ENCODE measurements at regions not wholly inside any gene's neighbourhood (a gene's known extent, or its start where the extent isn't known, plus 50 kb on each side); places are given as distances from the start of the nearest gene placed in this dataset.

DNA sequence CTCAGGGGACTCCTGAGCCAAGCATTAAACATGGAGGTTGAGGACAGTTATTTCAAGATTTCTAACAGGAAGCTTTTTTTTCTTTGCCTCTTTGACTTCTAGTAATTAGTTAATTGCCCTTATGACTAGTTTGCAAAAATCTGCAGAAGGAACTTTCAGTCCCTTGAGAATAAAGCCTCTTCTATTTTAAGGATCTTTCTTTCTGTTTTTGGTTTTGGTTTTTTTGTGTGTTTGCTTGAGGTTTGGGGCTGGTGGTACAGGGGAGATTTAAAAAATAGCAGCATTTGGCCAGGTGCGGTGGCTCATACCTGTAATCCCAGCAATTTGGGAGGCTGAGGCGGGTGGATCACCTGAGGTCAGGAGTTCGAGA lies 259.3 kb downstream of the BMP7 start:
- Histone ChIP-seq H3K27me3 (peaks cover 0 to 90% (median 62%) of the 10 kb centered on the region in 7 donors), H3K9me3 (no peaks in the 10 kb centered on the region), H3K4me3 (no peak overlapping the region), H3K36me3 (no peaks in the 10 kb centered on the region), H3K4me1 (no peaks in the 10 kb centered on the region), H3K27ac (no peak overlapping the region)
- WGBS, 2 donors, result 86 to 87% methylated on average over 3 of the region's 3 CpGs
- intact Hi-C loops (cut with DNase I), result no loop called here
- no peak for DNase-seq
- TF ChIP-seq, protein P1, sequence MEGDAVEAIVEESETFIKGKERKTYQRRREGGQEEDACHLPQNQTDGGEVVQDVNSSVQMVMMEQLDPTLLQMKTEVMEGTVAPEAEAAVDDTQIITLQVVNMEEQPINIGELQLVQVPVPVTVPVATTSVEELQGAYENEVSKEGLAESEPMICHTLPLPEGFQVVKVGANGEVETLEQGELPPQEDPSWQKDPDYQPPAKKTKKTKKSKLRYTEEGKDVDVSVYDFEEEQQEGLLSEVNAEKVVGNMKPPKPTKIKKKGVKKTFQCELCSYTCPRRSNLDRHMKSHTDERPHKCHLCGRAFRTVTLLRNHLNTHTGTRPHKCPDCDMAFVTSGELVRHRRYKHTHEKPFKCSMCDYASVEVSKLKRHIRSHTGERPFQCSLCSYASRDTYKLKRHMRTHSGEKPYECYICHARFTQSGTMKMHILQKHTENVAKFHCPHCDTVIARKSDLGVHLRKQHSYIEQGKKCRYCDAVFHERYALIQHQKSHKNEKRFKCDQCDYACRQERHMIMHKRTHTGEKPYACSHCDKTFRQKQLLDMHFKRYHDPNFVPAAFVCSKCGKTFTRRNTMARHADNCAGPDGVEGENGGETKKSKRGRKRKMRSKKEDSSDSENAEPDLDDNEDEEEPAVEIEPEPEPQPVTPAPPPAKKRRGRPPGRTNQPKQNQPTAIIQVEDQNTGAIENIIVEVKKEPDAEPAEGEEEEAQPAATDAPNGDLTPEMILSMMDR (IDR thresholded peaks at IDR 0.05), result no peak
- no peak for ATAC-seq

DNA sequence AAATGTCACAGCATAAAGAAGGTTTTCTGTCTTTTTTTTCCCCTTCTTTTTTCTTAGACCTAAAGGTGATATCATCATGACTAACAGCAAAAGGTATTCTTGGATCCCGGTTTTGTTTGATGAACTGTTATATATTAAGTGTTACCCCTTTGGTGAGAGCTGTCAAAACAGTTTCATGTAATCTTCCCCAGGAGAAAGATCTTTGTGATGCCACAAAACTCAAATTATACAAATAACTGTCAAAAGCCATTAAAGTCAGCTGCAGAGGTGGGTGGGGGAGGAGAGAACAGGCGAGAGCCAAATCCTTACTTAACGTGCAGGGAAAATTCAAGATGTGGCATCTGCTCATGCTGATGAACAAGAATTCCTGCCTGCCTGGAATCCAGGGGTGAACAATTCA lies 258.2 kb downstream of the BMP7 start:
- intact Hi-C loops (cut with DNase I), result no loop called here
- ATAC-seq, result no peak
- Histone ChIP-seq H3K27ac (no peak overlapping the region), H3K36me3 (no peaks in the 10 kb centered on the region), H3K27me3 (peaks cover 0 to 90% (median 72%) of the 10 kb centered on the region in 7 donors), H3K9me3 (no peaks in the 10 kb centered on the region), H3K4me1 (no peaks in the 10 kb centered on the region), H3K4me3 (no peak overlapping the region)
- DNase-seq, result no peak
- TF ChIP-seq, protein P1 (IDR thresholded peaks at IDR 0.05), result no peak
- WGBS, 2 donors, result 24 to 41% methylated on average over 3 of the region's 3 CpGs

DNA sequence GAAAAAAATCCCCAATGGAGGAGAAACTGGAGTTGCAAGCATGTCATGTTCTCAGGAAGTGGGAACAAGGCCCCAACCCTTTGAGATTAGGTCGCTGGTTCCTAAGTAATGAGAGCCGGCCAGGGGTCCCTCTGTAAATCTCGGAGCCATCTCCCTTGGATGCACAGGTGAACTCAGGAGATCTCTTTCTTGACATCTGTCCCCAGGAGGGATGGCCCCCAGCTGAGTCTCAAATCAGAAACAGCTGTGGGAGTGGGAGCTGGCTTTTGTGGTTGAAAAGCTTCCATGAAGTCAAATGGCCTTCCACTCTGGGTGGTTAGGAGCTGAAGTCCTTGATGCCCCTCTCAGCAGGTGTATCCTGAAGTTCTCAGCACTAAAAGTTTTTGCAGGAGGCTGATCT lies 257.1 kb downstream of the BMP7 start:
- no peak for ATAC-seq
- TF ChIP-seq, protein P1 (IDR thresholded peaks at IDR 0.05), result no peak

DNA sequence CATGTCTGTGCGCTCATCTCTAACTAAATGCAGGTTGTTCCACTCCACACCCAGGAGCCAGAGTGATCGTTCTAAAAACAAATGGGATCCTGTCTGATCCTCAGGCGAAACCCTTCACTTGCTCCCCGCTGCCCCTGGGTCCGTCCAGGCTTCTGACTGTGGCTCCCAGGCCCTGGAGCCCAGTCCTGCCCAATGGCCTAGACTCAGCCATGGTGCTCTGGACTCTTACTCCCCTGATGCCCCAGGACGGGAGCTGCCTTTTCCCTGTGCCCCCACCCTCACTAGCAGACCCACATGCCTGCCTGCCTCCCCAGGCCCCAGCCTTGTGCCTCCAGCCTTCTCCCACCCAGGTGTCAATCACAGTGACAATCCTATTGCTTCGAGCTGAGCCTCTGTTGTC lies 256.7 kb downstream of the BMP7 start:
- TF ChIP-seq, protein P1 (IDR thresholded peaks at IDR 0.05), result no peak
- WGBS, 2 donors, result 68 to 80% methylated on average over 7 of the region's 7 CpGs
- H3K9me3 ChIP-seq, result no peaks in the 10 kb centered on the region
- DNase-seq, result no peak
- H3K4me3 ChIP-seq, result no peak overlapping the region
- ATAC-seq, result no peak
- H3K27ac ChIP-seq, result no peak overlapping the region
- H3K36me3 ChIP-seq, result no peaks in the 10 kb centered on the region
- intact Hi-C loops (cut with DNase I), result no loop called here
- no peaks in the 10 kb centered on the region for H3K4me1 ChIP-seq
- peaks cover 3 to 92% (median 73%) of the 10 kb centered on the region in 7 donors for H3K27me3 ChIP-seq

More for the DNA sequence above, 257.1 kb downstream of the BMP7 start:
- Histone ChIP-seq H3K27me3 (peaks cover 0 to 92% (median 73%) of the 10 kb centered on the region in 7 donors), H3K36me3 (no peaks in the 10 kb centered on the region), H3K4me3 (no peak overlapping the region), H3K9me3 (no peaks in the 10 kb centered on the region), H3K27ac (no peak overlapping the region), H3K4me1 (no peaks in the 10 kb centered on the region)
- WGBS, 2 donors, result 61 to 66% methylated on average over 3 of the region's 3 CpGs
- DNase-seq, result no peak
- intact Hi-C loops (cut with DNase I), result no loop called here
